WI38 (cell line): ENCODE measurements at regions not wholly inside any gene's neighbourhood (a gene's known extent, or its start where the extent isn't known, plus 50 kb on each side); places are given as distances from the start of the nearest gene placed in this dataset.

Source experiments
- H3K4me3 ChIP-seq: 2 replicates; pipeline ENCODE4 v1.5.1; 2011; ENCODE audit warnings: low read depth, mild to moderate bottlenecking, control low read depth, low read length
- TF ChIP-seq, protein P1 (sequence below): IDR thresholded peaks from 2 replicates; pipeline ENCODE4 v1.5.1; 2012; ENCODE audit warnings: low read depth, mild to moderate bottlenecking, control low read depth, low read length

DNA sequence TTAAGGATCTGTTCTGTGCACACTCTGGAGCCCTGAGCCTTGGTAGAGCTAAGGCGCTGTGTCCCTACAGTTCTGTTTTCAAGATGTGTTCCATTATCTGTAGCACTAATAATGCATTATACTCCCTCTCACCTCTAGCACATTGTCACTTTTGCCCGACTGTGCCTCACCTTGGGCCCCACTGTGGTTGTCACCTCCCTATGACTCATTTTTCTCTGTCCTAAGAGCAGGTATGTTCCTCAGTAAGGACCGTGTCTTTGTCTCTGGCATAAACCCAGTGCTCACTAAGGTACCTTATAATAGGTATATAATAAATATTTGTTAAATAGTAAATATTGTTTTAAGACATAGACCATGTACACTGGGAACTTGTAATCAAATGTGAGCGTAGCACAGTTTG is 942.5 kb upstream of the CITED2 start:
- TF ChIP-seq, protein P1, sequence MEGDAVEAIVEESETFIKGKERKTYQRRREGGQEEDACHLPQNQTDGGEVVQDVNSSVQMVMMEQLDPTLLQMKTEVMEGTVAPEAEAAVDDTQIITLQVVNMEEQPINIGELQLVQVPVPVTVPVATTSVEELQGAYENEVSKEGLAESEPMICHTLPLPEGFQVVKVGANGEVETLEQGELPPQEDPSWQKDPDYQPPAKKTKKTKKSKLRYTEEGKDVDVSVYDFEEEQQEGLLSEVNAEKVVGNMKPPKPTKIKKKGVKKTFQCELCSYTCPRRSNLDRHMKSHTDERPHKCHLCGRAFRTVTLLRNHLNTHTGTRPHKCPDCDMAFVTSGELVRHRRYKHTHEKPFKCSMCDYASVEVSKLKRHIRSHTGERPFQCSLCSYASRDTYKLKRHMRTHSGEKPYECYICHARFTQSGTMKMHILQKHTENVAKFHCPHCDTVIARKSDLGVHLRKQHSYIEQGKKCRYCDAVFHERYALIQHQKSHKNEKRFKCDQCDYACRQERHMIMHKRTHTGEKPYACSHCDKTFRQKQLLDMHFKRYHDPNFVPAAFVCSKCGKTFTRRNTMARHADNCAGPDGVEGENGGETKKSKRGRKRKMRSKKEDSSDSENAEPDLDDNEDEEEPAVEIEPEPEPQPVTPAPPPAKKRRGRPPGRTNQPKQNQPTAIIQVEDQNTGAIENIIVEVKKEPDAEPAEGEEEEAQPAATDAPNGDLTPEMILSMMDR, result no peak
- no peak overlapping the region for H3K4me3 ChIP-seq

DNA sequence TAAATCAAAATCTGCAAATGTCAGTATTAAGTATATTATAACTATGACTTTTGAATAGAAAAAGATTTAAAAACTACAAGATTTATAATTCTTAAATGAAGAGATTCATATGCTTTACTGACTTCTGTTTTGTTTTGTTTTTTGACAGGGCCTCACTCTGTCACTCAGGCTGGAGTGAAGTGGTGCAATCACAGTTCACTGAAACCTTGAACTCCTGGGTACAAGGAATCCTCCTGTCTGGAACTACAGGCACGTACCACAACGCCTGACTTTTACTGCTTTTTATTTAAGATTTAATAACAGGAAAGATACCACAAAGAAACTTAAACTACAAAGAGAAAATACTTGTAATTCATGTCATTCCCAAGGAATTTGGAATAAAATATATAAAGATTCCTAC is 940.2 kb upstream of the CITED2 start:
- H3K4me3 ChIP-seq, result no peak overlapping the region
- TF ChIP-seq, protein P1, result no peak

DNA sequence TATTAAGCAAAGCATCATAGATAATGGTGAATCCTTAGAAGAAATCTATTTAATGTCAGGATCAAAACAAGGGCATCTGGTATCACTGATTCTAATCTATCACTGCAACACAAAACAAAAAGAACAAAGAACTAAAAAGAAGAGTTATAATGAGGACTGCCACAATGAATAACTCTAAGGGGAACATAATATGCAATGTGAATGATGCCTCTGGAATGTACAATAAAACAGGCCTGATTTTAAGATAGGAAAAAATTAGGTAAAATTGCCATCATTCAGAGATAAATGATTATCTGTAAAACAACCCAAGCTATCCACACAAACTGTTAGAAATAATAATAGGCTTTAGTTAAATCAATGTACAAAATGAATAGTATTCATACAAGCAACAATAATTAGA is 936.7 kb upstream of the CITED2 start:
- H3K4me3 ChIP-seq, result no peak overlapping the region
- TF ChIP-seq, protein P1, result no peak

DNA sequence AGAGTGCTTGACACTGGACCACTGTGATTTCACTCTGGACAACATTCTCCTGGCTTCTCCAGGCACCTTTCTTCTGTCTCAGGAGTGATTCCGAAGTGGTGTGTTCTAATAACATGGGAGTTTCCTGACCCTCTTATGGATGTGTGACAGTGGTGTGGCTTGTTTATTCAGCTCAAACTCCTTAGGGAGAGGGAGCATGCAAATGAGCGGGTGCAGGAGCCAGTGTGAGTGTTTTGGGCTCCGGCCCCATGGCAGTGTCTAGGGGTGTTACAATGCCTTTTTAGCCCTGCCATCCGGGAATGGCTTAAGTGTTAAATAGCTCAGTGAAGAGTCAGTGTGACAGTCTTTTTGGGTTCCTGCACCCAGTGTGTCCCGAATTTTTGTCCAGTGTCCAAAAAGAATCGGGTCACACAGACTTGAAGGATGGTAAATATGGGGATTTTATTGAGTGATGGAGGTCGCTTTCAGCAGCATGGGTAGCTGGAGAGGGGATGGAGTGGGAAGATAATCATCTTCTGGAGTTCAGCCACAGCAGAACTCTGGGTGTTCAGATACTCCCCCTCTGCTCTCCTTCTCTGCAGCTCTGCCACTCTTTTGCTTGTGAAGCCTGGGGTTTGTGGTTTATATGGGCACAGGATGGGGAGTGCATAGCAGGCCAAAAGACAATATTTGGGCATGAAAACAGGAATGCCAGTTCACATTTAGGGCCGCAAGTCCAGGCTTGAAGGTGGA is 928.9 kb upstream of the CITED2 start:
- TF ChIP-seq, protein P1, result no peak
- H3K4me3 ChIP-seq, result no peak overlapping the region

DNA sequence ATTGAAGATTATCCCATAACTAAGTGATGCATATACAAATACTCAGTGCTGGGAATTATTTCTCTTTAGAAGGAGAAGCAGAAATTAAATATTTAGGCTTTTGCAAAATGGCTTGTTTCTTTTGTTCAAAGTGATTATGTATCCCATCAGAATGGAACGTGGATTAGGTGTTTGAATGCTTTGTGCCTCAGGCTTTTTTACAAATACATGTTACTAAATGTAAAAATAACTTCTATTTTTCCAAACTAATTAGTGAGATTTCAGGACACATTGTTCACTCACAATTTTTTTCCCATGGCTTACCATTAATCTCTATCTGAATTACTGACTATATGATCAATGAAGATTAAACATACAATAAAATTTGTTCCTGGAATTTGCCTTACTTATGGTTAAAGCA is 925.9 kb upstream of the CITED2 start:
- TF ChIP-seq, protein P1, result no peak
- no peak overlapping the region for H3K4me3 ChIP-seq

DNA sequence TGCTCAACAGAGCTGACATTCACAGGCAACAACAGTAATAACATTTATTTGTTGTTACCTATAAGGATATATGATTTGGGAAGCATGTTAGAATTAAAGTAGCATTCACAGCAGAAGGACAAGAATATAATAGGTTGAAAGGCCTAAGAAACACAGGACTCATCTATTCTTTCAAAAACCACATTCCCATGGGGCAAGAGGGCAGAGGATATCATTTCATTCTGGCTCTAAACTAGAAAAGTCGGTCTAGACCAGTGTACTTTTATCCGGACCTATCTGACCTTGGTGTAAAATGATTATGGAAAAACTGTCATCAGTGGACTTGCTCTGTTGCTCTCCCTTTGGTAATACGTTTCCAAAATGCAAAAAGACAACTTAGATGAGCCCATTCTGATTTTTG is 914.7 kb upstream of the CITED2 start:
- TF ChIP-seq, protein P1, result no peak
- H3K4me3 ChIP-seq, result no peak overlapping the region

DNA sequence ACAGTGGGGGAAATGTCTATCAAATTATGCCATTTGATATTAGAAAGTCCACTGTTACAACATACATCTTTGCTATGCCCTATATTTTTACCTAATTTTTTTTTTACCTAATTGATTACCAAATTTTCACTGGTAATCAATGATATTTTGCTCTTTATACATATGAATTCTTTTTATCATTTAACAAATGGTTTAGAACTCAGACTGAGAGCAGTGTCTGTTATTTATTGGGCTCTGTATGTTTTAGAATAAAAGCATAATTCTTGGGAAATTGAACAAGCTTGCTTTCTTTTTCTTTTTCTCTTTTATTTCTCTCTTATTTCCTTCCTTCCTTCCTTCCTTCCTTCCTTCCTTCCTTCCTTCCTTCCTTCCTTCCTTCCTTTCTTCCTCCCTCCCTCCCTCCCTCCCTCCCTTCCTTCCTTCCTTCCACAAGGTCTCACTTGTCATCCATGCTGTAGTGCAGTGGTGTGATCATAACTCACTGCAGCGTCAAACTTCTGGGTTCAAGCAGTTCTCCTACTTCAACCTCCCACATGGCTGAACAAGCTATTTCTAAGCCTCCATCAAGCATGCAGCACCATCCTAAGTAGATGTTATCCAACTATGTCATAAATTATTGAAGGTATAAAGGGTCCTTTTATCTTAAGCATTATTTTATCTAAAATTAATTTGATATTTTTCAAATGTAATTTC is 911.7 kb upstream of the CITED2 start:
- TF ChIP-seq, protein P1, result no peak
- H3K4me3 ChIP-seq, result no peak overlapping the region
